Smooth muscle cell of the brain vasculature (primary cell): ENCODE measurements at regions not wholly inside any gene's neighbourhood (a gene's known extent, or its start where the extent isn't known, plus 50 kb on each side); places are given as distances from the start of the nearest gene placed in this dataset.
"Not testable (repeated sequence)": the region's sequence is repeated elsewhere in the genome, so short reads cannot be mapped to it uniquely, and the experiment has no call there.

Source experiments
- DNase-seq: peaks from one replicate; pipeline ENCODE4 v3.0.0-alpha.2; 2012; ENCODE audit warnings: low read depth, low spot score

GRCh38 chr5:104146652-104147051, 584.1 kb upstream of the NUDT12 start:
- no peak for DNase-seq

GRCh38 chr5:104139840-104140239, 577.3 kb upstream of the NUDT12 start:
- DNase-seq = no peak

GRCh38 chr5:104130320-104130719, 567.7 kb upstream of the NUDT12 start:
- no peak for DNase-seq

GRCh38 chr5:104128348-104128747, 565.8 kb upstream of the NUDT12 start:
- DNase-seq = no peak

GRCh38 chr5:104126980-104127379, 564.4 kb upstream of the NUDT12 start:
- no peak for DNase-seq

- no peak for DNase-seq
Measured at GRCh38 chr5:104119529-104119928, 556.9 kb upstream of the NUDT12 start.

GRCh38 chr5:104111632-104112031, 549.0 kb upstream of the NUDT12 start:
- DNase-seq = no peak

GRCh38 chr5:104096451-104096850, 533.9 kb upstream of the NUDT12 start:
- no peak for DNase-seq

- DNase-seq = no peak
Measured at GRCh38 chr5:104095527-104095926, 532.9 kb upstream of the NUDT12 start.

- no peak for DNase-seq
Measured at GRCh38 chr5:104088876-104089778, 526.5 kb upstream of the NUDT12 start.

GRCh38 chr5:104084896-104085295, 522.3 kb upstream of the NUDT12 start:
- DNase-seq = no peak

- DNase-seq = no peak
Measured at GRCh38 chr5:104082754-104083153, 520.2 kb upstream of the NUDT12 start.

GRCh38 chr5:104081232-104081631, 518.6 kb upstream of the NUDT12 start:
- no peak for DNase-seq

- DNase-seq = no peak
Measured at GRCh38 chr5:104080646-104081175, 518.1 kb upstream of the NUDT12 start.

GRCh38 chr5:104079861-104080645, 517.5 kb upstream of the NUDT12 start:
- DNase-seq = not testable (repeated sequence)

GRCh38 chr5:104071887-104072286, 509.3 kb upstream of the NUDT12 start:
- no peak for DNase-seq

- no peak for DNase-seq
Measured at GRCh38 chr5:104062621-104063377, 500.2 kb upstream of the NUDT12 start.

GRCh38 chr5:104061707-104062106, 499.1 kb upstream of the NUDT12 start:
- DNase-seq = no peak

GRCh38 chr5:104053353-104053649, 490.7 kb upstream of the NUDT12 start:
- DNase-seq = no peak

- no peak for DNase-seq
Measured at GRCh38 chr5:104052558-104053352, 490.2 kb upstream of the NUDT12 start.

GRCh38 chr5:104050436-104050835, 487.8 kb upstream of the NUDT12 start:
- DNase-seq = no peak
